ENCODE measurements at regions not wholly inside any gene's neighbourhood (a gene's known extent, or its start where the extent isn't known, plus 50 kb on each side); places are given as distances from the start of the nearest gene placed in this dataset.

DNA sequence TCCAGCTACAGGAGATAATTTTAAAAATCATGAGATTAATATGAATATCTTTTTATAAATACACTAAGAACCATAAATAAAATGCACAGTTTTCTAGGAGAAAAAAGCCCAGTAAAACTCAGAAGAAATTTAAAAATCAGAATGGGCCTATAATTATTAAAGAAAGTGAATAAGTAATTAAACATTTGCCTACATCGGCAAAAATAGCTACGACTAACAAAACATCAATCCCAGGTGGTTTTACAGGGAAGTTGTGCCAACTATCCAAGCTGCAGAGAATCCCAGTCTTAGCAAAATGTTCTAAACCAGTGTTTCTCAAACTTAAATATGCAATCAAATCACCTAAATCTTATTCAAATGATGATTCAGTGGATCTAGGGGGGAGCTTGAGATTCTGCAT is 180.0 kb downstream of the TRIM29 start:
- Histone ChIP-seq H2BK12ac (ENCODE audit: insufficient read length, low read depth, low read length) (no peak overlapping the region), H4K5ac (ENCODE audit: insufficient read length, low read depth, low read length) (no peak overlapping the region), H4K20me1 (ENCODE audit: control insufficient read depth, insufficient read depth, insufficient read length) (no peaks in the 10 kb centered on the region), H3K27ac (ENCODE audit: insufficient read length, low read depth, low read length) (no peak overlapping the region), H3T11ph (ENCODE audit: low read length) (no peak overlapping the region), H3K14ac (ENCODE audit: insufficient read depth, low read length) (no peak overlapping the region), H3K4me1 (ENCODE audit: insufficient read depth, low read length) (no peaks in the 10 kb centered on the region), H4K8ac (replicated peaks; ENCODE audit: insufficient read length, low read depth, low read length) (no peak overlapping the region), H3K27me3 (ENCODE audit: insufficient read depth, low read length) (no peaks in the 10 kb centered on the region), H3K9me3 (ENCODE audit: control insufficient read depth, low read depth, low read length) (no peaks in the 10 kb centered on the region), H2BK20ac (ENCODE audit: low read depth, low read length, poor library complexity, severe bottlenecking) (no peak overlapping the region), H3K4ac (ENCODE audit: low read depth, low read length) (no peak overlapping the region), H2BK15ac (ENCODE audit: low read depth, low read length) (no peak overlapping the region), H3K56ac (ENCODE audit: insufficient read length, low read depth, low read length) (no peak overlapping the region), H2AFZ (ENCODE audit: low read length) (no peak overlapping the region), H3K4me2 (ENCODE audit: insufficient read depth, insufficient read length, low read length) (no peak overlapping the region), H3K79me2 (ENCODE audit: insufficient read depth, low read length) (no peaks in the 10 kb centered on the region), H3K18ac (ENCODE audit: insufficient read length, low read depth, low read length) (no peak overlapping the region), H2AK5ac (ENCODE audit: insufficient read length, low read length) (no peak overlapping the region), H2BK120ac (ENCODE audit: low read depth, low read length, poor library complexity, severe bottlenecking) (no peak overlapping the region), H2BK5ac (ENCODE audit: insufficient read length, low read length) (no peak overlapping the region), H3K79me1 (ENCODE audit: insufficient read depth, low read depth, low read length, poor library complexity, severe bottlenecking) (no peaks in the 10 kb centered on the region), H3K23me2 (ENCODE audit: insufficient read length, low read depth, low read length, poor library complexity, severe bottlenecking) (no peaks in the 10 kb centered on the region), H3K9ac (ENCODE audit: extremely low read depth, insufficient read length, low read length) (no peak overlapping the region), H4K91ac (ENCODE audit: insufficient read length, low read depth, low read length) (no peak overlapping the region), H3K23ac (ENCODE audit: insufficient read length, low read depth, low read length) (no peak overlapping the region)
- no peak overlapping the region for H3K27ac Mint-ChIP-seq
- DNase-seq: no peak
- TF ChIP-seq, protein P1, sequence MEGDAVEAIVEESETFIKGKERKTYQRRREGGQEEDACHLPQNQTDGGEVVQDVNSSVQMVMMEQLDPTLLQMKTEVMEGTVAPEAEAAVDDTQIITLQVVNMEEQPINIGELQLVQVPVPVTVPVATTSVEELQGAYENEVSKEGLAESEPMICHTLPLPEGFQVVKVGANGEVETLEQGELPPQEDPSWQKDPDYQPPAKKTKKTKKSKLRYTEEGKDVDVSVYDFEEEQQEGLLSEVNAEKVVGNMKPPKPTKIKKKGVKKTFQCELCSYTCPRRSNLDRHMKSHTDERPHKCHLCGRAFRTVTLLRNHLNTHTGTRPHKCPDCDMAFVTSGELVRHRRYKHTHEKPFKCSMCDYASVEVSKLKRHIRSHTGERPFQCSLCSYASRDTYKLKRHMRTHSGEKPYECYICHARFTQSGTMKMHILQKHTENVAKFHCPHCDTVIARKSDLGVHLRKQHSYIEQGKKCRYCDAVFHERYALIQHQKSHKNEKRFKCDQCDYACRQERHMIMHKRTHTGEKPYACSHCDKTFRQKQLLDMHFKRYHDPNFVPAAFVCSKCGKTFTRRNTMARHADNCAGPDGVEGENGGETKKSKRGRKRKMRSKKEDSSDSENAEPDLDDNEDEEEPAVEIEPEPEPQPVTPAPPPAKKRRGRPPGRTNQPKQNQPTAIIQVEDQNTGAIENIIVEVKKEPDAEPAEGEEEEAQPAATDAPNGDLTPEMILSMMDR (conservative IDR thresholded peaks at IDR 0.05): no peak
- no peaks in the 10 kb centered on the region for H3K36me3 Mint-ChIP-seq (ENCODE audit: insufficient read depth in 1 of 3, low read depth in 3 of 3)
- H3K9me3 Mint-ChIP-seq: no peaks in the 10 kb centered on the region
- H3K4me3 Mint-ChIP-seq: no peak overlapping the region
- H3K27me3 Mint-ChIP-seq (ENCODE audit: low read depth): peaks cover 2% of the 10 kb centered on the region; the same call in 1 of the 2 replicates
- H3K4me1 Mint-ChIP-seq: peaks cover 7 to 12% of the 10 kb centered on the region in 2 experiments
- WGBS (ENCODE audit: extremely low coverage, insufficient read length, low lambda C conversion rate): no CpG with 5 or more reads among the region's 2 CpGs
